ENCODE measurements at regions not wholly inside any gene's neighbourhood (a gene's known extent, or its start where the extent isn't known, plus 50 kb on each side); places are given as distances from the start of the nearest gene placed in this dataset.

GRCh38 chr2:52495816-52496215 lies 1271.8 kb upstream of the CHAC2 start:
- TF ChIP-seq CTCF (IDR thresholded peaks at IDR 0.05; ENCODE audit: low read depth, low read length, poor library complexity, severe bottlenecking) (no peak), EZH2phosphoT487 (IDR thresholded peaks at IDR 0.05; ENCODE audit: borderline replicate concordance, low read length) (no peak)

Measured in DOHH2 (cell line).